Occipital lobe (tissue), 1 donor: ENCODE measurements at regions not wholly inside any gene's neighbourhood (a gene's known extent, or its start where the extent isn't known, plus 50 kb on each side); places are given as distances from the start of the nearest gene placed in this dataset.

Experiments
- DNase-seq: peaks from one replicate; lab custom pipeline; 2025; lab: John Stamatoyannopoulos, UW

GRCh38 chr14:98682033-98682432 lies 590.0 kb downstream of the BCL11B start:
- no peak for DNase-seq

- DNase-seq: no peak
Measured at GRCh38 chr14:98682726-98683125, 589.3 kb downstream of the BCL11B start.

DNA sequence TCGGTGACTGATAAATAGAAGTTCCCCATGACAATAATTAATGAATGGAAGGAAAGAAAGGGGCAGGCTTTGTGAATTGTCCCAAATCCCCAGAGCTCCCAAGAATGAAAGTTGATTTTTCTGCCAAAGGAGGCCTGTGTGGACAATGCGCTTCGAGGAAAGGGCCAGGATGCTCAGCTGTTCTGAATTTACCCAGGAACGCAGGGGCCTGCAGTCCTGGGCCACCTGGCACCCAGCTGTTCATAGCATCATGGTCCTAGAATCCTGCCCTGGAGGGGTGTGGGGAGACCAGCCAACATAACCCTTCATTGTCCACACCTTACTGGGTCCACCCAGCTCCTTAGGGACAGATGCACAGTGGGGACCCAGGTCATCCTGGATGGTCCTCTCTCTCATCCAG lies 587.5 kb downstream of the BCL11B start:
- DNase-seq: no peak

- DNase-seq: no peak
Measured at GRCh38 chr14:98685725-98686124, 586.3 kb downstream of the BCL11B start.

- no peak for DNase-seq
Measured at GRCh38 chr14:98688446-98688845, 583.6 kb downstream of the BCL11B start.

DNA sequence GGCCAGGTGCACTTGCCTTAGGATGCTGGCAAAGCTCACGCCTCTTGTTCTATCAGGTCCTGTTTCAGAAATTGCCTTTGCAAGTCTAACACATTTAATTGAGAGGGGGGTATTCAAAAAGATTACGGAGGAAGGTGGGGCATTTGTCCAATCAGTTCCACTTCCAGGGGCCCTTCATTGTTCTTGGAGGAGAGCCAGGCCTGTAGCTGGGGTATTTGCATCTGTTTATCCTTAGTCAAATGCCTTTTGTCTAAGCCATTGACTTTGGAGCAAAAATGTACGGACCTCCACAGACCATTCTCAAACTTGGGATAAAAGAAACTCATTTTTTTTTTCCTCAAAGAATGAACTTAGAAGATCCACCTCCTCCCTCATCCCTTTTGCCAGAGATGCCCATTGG lies 582.0 kb downstream of the BCL11B start:
- no peak for DNase-seq

GRCh38 chr14:98692832-98693231 lies 579.2 kb downstream of the BCL11B start:
- no peak for DNase-seq

GRCh38 chr14:98694541-98694940 lies 577.5 kb downstream of the BCL11B start:
- no peak for DNase-seq

DNA sequence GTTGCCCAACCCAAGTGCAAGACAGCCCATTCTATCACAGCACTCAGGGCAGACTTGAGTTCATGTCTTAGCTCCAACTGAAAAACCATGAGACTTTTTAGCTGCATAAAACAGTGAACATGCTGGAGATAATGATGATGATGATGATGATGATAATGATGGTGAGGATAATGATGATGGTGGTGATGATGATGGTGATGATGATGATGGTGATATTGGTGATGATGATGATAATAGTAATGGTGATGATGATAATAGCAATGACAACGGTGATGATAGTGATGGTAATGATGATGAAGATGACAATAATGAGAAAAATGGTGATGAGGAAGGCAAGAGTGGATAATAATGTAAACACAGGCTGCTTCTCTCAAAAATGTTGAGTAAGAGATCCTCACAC lies 576.2 kb downstream of the BCL11B start:
- no peak for DNase-seq

GRCh38 chr14:98698341-98698740 lies 573.7 kb downstream of the BCL11B start:
- no peak for DNase-seq

DNA sequence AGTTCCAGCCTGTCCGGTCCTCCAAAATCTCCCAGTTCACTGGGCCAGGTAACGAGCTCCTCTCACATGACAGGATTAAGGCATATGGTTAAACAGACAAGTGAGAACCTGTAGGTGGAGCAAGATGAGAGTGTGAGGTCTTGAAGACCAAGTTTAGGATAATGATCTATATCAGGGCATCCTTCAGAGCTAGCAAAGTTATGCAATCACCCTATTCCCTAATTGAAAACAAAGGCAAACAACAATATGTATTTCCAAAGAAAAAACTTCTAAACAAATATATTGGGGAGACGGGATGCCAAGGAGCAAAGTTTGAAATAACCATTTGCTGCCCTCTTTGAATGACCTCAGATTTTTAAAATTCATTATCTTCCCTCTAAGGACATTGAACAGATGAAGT lies 571.2 kb downstream of the BCL11B start:
- no peak for DNase-seq

GRCh38 chr14:98701377-98701776 lies 570.6 kb downstream of the BCL11B start:
- no peak for DNase-seq

GRCh38 chr14:98704441-98704840 lies 567.6 kb downstream of the BCL11B start:
- DNase-seq: no peak

DNA sequence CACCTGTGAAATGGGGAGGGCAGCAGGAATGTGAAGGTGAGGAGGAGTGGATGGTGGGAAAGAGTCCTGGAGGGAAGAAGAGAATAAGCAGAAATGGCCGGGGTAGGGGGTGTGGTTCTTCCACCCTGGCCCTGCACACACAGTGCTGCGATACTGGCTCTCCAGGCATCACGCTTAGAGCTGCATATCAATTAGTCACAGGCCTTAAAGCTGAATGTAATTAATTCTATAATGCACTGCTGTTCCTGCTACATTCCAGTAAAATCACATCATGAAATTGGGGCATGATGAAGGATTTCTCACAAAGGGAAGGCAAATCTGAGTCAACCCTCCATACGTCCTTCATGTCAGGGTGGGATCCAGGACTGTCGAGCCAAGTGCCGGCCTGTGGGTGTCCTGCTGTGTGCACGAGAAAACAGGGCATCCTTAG lies 566.1 kb downstream of the BCL11B start:
- no peak for DNase-seq

GRCh38 chr14:98707522-98707921 lies 564.5 kb downstream of the BCL11B start:
- DNase-seq: no peak

DNA sequence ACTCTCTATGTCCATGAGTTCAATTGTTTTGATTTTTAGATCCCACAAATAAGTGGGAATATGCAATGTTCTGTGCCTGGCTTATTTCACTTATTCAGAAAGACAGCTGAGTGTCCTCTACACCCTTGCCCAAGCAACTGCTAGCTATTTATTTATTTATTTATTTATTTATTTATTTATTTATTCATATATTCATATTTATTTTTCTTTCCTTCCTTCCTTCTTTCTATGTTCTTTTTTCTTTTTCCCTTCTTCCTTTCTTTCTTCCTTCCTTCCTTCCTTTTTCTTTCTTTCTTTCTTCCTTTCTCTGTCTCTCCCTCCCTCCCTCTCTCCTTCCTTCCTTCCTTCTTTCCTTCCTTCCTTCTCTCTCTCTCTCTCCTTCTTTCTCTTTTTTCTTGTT lies 563.4 kb downstream of the BCL11B start:
- DNase-seq: no peak

DNA sequence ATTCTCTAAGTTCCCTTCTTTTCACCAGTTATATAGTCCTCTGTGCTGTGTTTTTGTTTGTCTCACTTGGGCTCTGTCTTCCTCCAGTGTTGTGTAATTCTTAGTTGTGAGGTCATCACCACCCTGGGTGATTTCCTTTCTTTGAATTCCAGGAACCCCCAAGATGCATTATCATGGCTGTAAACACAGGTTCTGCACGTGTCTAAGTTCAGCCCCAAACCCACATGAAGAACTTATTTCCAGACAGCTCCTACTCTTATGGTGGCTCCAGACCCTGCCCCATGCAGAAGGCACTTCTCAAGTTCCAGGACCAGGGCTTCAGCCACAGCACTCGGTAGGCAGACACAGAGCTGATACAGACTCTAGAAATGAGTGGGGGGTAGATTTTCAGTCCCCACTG lies 560.5 kb downstream of the BCL11B start:
- no peak for DNase-seq

DNA sequence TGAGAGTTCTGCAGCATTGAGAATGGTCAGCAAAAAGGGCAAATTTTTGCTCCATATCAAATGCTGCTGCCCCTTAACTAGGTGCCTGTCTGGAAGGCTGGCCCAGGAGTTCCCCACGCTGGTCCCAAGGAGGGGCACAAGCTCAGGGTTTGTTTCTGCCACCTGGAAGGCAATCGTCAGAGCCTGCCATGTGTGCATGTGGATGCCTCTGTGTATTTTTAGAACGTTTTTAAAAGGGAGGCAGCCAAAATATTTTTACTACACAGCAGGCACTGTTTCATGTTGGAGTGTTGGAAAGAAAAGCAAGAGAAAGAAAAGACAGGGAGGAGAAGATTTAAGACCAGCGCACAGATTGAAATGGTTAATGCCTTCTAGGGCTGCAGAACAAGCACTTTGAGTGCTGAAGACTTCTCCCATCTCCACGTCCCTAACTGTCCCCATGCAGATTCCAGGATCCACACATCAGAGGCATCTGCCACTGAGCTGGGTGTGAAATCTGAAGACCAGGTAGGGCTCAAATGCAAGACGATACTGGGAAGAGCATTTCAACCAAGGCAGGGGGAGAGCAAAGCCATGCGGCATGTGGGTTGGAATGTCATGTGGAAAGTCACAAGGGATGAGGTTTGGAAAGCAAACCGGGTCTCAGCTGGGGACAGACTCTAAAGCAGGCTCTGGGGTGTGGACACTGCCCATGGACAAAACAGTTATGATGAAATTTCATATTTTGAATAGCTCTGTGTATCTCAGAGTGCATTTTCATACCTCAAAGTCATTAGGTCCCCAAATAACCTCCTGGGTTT lies 557.2 kb downstream of the BCL11B start:
- DNase-seq: no peak

DNA sequence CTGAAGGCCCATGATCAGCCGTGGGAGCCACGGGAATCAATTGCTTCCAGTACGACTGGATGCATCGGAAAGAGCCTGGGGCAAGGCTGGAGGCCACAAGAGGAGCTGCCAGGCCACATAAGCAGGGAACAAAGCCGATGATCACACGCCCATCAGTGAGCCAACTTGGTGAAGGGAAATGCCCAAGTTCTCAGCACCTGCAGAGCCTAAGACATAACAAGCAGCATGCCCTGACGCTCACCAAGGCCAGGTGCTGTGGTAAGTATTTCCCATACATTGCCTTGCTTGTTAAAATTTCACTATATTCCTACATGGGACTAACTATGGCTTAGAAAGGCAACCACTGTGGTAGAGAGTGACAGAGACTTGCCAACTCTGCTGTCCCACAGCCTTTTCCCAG lies 555.9 kb downstream of the BCL11B start:
- no peak for DNase-seq

DNA sequence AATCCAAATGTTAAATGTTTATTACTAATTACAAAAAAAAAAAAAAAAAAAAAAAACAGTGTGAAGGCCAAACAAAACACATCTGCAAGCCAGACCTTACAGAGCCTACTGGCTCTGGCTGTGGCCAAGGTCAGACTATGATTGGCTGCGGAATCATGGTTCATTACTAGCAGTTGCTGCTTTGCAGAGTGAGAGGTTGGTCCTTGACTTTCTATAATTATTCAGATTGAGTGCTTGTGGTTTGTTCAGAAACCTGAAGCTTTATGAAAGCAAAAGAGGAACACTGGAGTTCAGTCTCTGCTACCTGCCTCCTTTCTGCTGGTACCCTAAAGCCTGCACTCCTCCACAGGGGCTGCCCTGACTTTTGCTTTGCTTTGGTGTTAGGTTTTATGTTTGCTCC lies 550.9 kb downstream of the BCL11B start:
- no peak for DNase-seq

DNA sequence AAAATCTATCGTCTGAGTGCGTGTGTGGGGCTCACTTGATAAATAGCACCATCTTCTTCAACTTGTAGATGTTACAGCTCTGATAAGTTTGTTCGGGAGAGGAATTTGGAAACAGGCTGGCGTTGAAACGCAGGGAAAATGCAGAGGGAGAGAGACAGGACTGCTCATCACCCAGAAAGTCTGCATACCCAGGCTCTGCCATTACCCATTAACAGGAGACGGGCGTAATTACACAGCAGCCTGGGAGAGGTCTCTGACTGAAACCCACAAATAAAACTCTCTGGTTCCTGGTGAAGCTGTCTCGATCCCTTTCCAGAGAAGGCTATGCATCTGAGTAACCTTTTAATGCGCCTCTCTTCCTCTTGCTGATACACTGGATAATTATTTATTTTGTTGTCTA lies 547.3 kb downstream of the BCL11B start:
- no peak for DNase-seq

- no peak for DNase-seq
Measured at GRCh38 chr14:98725191-98725590, 546.8 kb downstream of the BCL11B start.

- DNase-seq: no peak
Measured at GRCh38 chr14:98725676-98726075, 546.3 kb downstream of the BCL11B start.
